ENCODE measurements at regions not wholly inside any gene's neighbourhood (a gene's known extent, or its start where the extent isn't known, plus 50 kb on each side); places are given as distances from the start of the nearest gene placed in this dataset.

DNA sequence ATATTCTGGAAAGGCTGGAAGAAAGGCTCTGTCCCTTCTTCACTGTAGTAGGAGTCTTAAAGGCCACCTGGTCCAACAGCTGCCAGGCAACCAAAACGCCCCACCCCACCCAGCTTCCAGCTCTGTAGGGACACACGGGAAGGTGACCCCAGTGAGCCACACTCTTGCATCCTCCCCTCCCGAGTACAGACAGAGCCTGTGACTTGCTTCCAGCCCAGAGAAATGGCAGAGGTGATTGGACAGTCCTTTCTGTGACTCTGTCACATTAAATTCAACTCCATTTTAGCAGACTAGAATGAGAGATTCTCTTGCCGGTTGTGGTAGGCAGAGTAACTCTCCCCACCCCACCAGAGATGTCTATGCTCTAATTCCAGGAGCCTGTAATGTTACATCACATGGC is 226.2 kb upstream of the ARID1B start:
- no peak for TF ChIP-seq POLR2A (IDR thresholded peaks at IDR 0.05)
- no peak for TF ChIP-seq CTCF (IDR thresholded peaks at IDR 0.05)
- no peak for TF ChIP-seq POLR2AphosphoS5 (IDR thresholded peaks at IDR 0.05)
- TF ChIP-seq EP300 (IDR thresholded peaks at IDR 0.05) = no peak
- no peaks in the 10 kb centered on the region for H3K4me1 ChIP-seq
- no peak overlapping the region for H3K4me3 ChIP-seq
- 64 to 85% methylated on average over 4 of the region's 4 CpGs for WGBS, 2 donors
- H3K27me3 ChIP-seq = no peaks in the 10 kb centered on the region
- DNase-seq (no peak), ATAC-seq (ENCODE audit: low FRiP score in 2 of 2) (no peak)
- H3K27ac ChIP-seq = no peak overlapping the region
- no peaks in the 10 kb centered on the region for H3K9me3 ChIP-seq
- no peaks in the 10 kb centered on the region for H3K36me3 ChIP-seq

- DNase-seq = no peak
- ATAC-seq (ENCODE audit: low FRiP score in 2 of 2) = no peak
- WGBS, 2 donors = 83 to 84% methylated on average over 3 of the region's 3 CpGs
- no peaks in the 10 kb centered on the region for H3K9me3 ChIP-seq
- no peaks in the 10 kb centered on the region for H3K4me1 ChIP-seq
- no peak for TF ChIP-seq CTCF (IDR thresholded peaks at IDR 0.05)
- TF ChIP-seq POLR2AphosphoS5 (IDR thresholded peaks at IDR 0.05) = no peak
- TF ChIP-seq EP300 (IDR thresholded peaks at IDR 0.05) = no peak
- TF ChIP-seq POLR2A (IDR thresholded peaks at IDR 0.05) = no peak
- no peaks in the 10 kb centered on the region for H3K27me3 ChIP-seq
- H3K27ac ChIP-seq = no peak overlapping the region
- no peaks in the 10 kb centered on the region for H3K36me3 ChIP-seq
- H3K4me3 ChIP-seq = no peak overlapping the region
Measured at GRCh38 chr6:156545931-156546330, 231.2 kb upstream of the ARID1B start.

- H3K4me3 ChIP-seq = no peak overlapping the region
- no peak for ATAC-seq (ENCODE audit: low FRiP score in 2 of 2)
- WGBS, 2 donors = 51 to 61% methylated on average over 3 of the region's 3 CpGs
- no peaks in the 10 kb centered on the region for H3K4me1 ChIP-seq
- H3K27ac ChIP-seq = no peak overlapping the region
- no peak for DNase-seq
- no peaks in the 10 kb centered on the region for H3K27me3 ChIP-seq
- H3K9me3 ChIP-seq = no peaks in the 10 kb centered on the region
- TF ChIP-seq CTCF (IDR thresholded peaks at IDR 0.05) = no peak
- no peak for TF ChIP-seq POLR2A (IDR thresholded peaks at IDR 0.05)
- no peak for TF ChIP-seq EP300 (IDR thresholded peaks at IDR 0.05)
- TF ChIP-seq POLR2AphosphoS5 (IDR thresholded peaks at IDR 0.05) = no peak
- no peaks in the 10 kb centered on the region for H3K36me3 ChIP-seq
Measured at GRCh38 chr6:156545021-156545420, 232.2 kb upstream of the ARID1B start.

- no peak for ATAC-seq (ENCODE audit: low FRiP score in 2 of 2)
- Histone ChIP-seq H3K36me3 (no peaks in the 10 kb centered on the region), H3K9me3 (no peaks in the 10 kb centered on the region), H3K27ac (no peak overlapping the region), H3K4me3 (no peak overlapping the region), H3K4me1 (no peaks in the 10 kb centered on the region), H3K27me3 (no peaks in the 10 kb centered on the region)
- no peak for TF ChIP-seq POLR2AphosphoS5 (IDR thresholded peaks at IDR 0.05)
- 90 to 92% methylated on average over 7 of the region's 7 CpGs for WGBS, 2 donors
- no peak for DNase-seq
Measured at GRCh38 chr6:156544046-156544445, 233.1 kb upstream of the ARID1B start.

DNA sequence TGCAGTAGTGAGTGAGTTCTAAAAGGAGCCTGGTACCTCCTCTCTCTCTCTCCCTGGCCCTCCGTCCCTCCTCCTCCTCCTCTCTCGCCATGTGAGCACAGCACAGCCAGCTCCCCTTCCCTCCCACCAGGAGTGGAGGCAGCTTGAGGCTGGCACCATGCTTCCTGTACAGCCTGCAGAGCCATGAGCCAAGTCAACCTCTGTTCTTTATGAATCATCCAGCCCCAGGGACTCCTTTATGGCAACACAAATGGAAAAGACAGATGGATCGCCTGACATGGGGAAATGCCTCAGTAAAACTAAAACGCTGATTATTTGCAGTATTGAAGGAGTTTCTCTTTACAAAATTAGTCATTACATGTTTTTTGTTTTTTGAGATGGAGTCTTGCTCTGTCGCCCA is 233.7 kb upstream of the ARID1B start:
- no peak overlapping the region for H3K27ac ChIP-seq
- no peak for ATAC-seq (ENCODE audit: low FRiP score in 2 of 2)
- WGBS, 2 donors = 78 to 89% methylated on average over 5 of the region's 5 CpGs

More for the DNA sequence above, 233.7 kb upstream of the ARID1B start:
- Histone ChIP-seq H3K27me3 (no peaks in the 10 kb centered on the region), H3K36me3 (no peaks in the 10 kb centered on the region), H3K9me3 (no peaks in the 10 kb centered on the region), H3K4me3 (no peak overlapping the region), H3K4me1 (no peaks in the 10 kb centered on the region)
- TF ChIP-seq EP300 (IDR thresholded peaks at IDR 0.05) (no peak), POLR2A (IDR thresholded peaks at IDR 0.05) (no peak), CTCF (IDR thresholded peaks at IDR 0.05) (no peak), POLR2AphosphoS5 (IDR thresholded peaks at IDR 0.05) (no peak)
- DNase-seq = no peak

All from upper lobe of left lung (tissue), 6 donors.